ENCODE measurements at regions not wholly inside any gene's neighbourhood (a gene's known extent, or its start where the extent isn't known, plus 50 kb on each side); places are given as distances from the start of the nearest gene placed in this dataset.
"Not testable (repeated sequence)": the region's sequence is repeated elsewhere in the genome, so short reads cannot be mapped to it uniquely, and the experiment has no call there.

- no peak for DNase-seq (ENCODE audit: low read depth)
- TF ChIP-seq CTCF (IDR thresholded peaks at IDR 0.05; ENCODE audit: low read length, missing control alignments), result no peak
- H3K4me3 ChIP-seq (replicated peaks; ENCODE audit: low read depth, low read length), result no peak overlapping the region
Measured at GRCh38 chrX:122113896-122114295, 1066.5 kb downstream of the GLUD2 start.

- H3K4me3 ChIP-seq (replicated peaks; ENCODE audit: low read depth, low read length), result no peak overlapping the region
Measured at GRCh38 chrX:122115604-122116003, 1068.2 kb downstream of the GLUD2 start.

GRCh38 chrX:122119361-122119760 lies 1064.7 kb upstream of the GRIA3 start:
- no peak overlapping the region for H3K4me3 ChIP-seq (replicated peaks; ENCODE audit: low read depth, low read length)
- no peak for DNase-seq (ENCODE audit: low read depth)
- TF ChIP-seq CTCF (IDR thresholded peaks at IDR 0.05; ENCODE audit: low read length, missing control alignments), result no peak

More at GRCh38 chrX:122115604-122116003, 1068.2 kb downstream of the GLUD2 start:
- no peak for DNase-seq (ENCODE audit: low read depth)
- no peak for TF ChIP-seq CTCF (IDR thresholded peaks at IDR 0.05; ENCODE audit: low read length, missing control alignments)

- no peak for TF ChIP-seq CTCF (IDR thresholded peaks at IDR 0.05; ENCODE audit: low read length, missing control alignments)
- H3K4me3 ChIP-seq (replicated peaks; ENCODE audit: low read depth, low read length), result no peak overlapping the region
Measured at GRCh38 chrX:122122274-122122673, 1061.8 kb upstream of the GRIA3 start.

GRCh38 chrX:122133478-122133877 lies 1050.6 kb upstream of the GRIA3 start:
- no peak overlapping the region for H3K4me3 ChIP-seq (replicated peaks; ENCODE audit: low read depth, low read length)
- TF ChIP-seq CTCF (IDR thresholded peaks at IDR 0.05; ENCODE audit: low read length, missing control alignments), result no peak
- DNase-seq (ENCODE audit: low read depth), result no peak

More at GRCh38 chrX:122122274-122122673, 1061.8 kb upstream of the GRIA3 start:
- DNase-seq (ENCODE audit: low read depth), result no peak

- no peak for DNase-seq (ENCODE audit: low read depth)
- no peak for TF ChIP-seq CTCF (IDR thresholded peaks at IDR 0.05; ENCODE audit: low read length, missing control alignments)
- no peak overlapping the region for H3K4me3 ChIP-seq (replicated peaks; ENCODE audit: low read depth, low read length)
Measured at GRCh38 chrX:122134291-122134690, 1049.8 kb upstream of the GRIA3 start.

GRCh38 chrX:122135070-122135469 lies 1049.0 kb upstream of the GRIA3 start:
- DNase-seq (ENCODE audit: low read depth), result no peak
- no peak for TF ChIP-seq CTCF (IDR thresholded peaks at IDR 0.05; ENCODE audit: low read length, missing control alignments)

GRCh38 chrX:122140219-122140618 lies 1043.9 kb upstream of the GRIA3 start:
- DNase-seq (ENCODE audit: low read depth); H3K4me3 ChIP-seq (replicated peaks; ENCODE audit: low read depth, low read length): not testable (repeated sequence)

More at GRCh38 chrX:122135070-122135469, 1049.0 kb upstream of the GRIA3 start:
- no peak overlapping the region for H3K4me3 ChIP-seq (replicated peaks; ENCODE audit: low read depth, low read length)

Measured in fibroblast of pulmonary artery (primary cell).